HG03196 (cell line): ENCODE measurements at regions not wholly inside any gene's neighbourhood (a gene's known extent, or its start where the extent isn't known, plus 50 kb on each side); places are given as distances from the start of the nearest gene placed in this dataset.
"Not testable (repeated sequence)": the region's sequence is repeated elsewhere in the genome, so short reads cannot be mapped to it uniquely, and the experiment has no call there.

ENCODE experiments used
- ATAC-seq: cut with Tn5 transposase; IDR thresholded peaks from one replicate; pipeline ENCODE4 v1.9.1; 2021; ENCODE audit not compliant: unreplicated experiment

DNA sequence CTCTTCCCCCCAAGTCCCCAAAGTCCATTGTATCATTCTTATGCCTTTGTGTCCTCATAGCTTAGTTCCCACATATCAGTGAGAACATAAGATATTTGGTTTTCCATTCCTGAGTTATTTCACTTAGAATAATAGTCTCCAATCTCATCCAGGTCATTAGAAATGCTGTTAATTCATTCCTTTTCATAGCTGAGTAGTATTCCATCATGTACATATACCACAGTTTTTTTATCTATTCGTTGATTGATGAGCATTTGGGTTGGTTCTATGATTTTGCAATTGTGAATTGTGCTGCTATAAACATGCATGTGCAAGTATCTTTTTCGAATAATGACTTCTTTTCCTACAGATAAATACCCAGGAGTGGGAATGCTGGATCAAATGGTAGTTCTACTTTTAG, 359.6 kb downstream of the ADAMTS20 start:
- ATAC-seq = not testable (repeated sequence)

DNA sequence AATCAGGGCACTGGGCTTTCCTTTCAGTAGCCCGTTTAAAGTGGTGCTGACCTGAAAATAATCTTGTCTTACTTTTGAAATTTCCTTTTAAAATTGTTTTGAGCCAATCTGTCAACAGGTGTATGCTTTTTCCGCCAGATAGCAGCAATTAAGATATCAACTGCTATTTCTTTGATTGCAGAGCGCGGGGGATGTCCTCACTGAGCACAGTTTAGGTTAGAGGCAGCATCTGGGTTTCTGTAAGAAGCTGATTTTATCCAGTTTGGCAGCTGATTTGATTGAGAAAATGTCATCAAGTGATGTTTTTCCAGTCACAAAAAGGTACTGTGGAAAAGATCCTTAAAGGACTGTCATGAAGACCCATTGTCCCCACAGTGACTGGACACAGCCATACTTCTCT, 371.8 kb downstream of the ADAMTS20 start:
- ATAC-seq = no peak

DNA sequence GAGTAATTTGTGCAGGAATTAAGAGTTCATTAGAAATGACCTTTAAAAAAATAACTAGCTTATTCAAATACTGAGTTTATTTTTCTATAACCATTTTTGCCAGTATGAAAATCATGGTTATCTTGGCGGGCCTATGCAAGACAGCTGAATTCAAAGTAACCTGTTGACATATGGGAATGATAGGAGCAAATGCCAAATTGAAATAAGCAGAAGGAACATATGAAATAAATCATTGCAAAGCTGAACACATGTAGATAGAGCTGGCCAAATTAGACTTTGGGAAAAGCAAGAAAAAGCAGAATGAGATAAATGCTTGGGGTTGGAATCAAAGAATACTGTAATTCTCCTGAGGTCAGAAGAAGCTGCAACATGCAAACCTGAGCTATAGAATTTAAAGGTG, 372.5 kb downstream of the ADAMTS20 start:
- ATAC-seq = no peak

DNA sequence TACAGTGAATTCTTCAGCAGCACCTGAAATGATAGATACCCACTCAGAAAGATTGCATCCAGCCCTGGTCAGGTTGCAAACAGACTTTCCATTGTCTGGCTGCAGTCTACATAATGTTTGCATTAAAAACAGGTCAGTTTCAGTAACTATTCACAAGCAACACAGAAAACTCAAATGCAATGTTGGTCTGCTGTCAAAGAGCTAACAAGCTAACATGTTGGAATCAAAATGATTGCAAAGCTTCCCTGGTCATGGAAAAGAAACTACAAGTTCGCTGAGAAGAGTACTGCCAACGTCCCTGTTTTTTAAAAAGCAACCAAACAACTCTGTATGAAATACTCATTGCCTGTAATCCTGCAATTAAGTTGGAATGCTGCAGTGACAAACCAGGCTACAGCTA, 374.7 kb downstream of the ADAMTS20 start:
- ATAC-seq = no peak

DNA sequence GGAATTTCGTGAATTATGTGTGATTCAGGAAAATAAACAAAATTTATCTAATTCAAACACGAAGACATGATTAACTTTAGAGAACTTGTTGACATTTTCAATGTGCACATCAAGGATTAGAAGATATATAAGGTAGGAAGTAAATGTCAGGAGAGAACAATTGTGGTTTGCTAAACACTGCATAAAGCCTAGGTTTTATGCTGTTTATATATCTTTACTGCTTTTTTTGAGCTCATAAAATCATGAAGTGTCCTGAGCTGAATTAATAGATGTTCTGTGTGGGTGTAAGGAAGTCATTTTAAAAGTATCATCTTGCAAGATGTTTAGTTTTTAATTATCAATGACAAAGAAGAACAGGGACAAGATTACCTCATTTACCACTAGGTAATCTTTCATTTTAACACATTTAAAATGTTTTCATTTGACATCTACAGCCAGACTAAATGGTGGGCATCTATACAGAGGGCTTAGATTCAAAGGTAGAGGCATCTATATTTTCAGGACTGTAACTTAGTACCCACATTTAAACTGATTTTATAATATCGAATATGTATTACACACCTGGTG, 382.8 kb downstream of the ADAMTS20 start:
- no peak for ATAC-seq

DNA sequence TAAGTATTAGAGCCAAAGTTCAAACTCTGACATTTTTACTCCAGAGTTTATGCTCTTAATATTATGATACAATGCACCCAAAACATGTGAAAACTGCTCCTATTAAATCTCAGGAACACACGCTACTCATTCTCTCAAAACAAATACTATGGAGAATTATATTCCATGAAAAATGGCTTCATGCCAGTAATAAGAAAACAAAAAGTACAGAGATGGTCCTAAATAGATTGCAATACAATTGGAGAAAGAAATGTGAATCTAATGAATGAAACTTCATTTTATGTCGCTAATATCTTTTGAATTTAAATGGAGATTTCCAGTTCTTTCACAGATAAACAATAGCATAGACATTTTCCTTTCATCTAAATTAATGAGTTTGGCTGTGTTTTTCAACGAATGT, 384.3 kb downstream of the ADAMTS20 start:
- no peak for ATAC-seq

DNA sequence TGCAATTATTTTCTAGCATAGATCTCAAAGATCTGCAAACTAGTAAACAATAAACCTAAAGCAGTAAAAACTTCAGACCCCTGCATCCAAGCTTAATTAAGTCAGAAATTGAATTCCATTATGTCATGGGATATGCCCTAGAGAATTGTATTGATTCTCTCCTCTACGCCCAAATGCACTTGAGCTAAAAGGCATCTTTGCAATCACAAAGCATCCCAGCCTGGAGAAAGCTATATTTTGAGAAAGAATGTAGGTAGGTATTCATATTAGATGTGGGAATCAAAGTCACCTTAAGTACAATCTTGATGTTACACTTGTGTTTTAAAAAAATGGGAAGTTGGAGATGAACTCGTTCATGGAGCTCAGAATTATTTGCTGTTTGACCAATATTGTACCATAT, 386.7 kb downstream of the ADAMTS20 start:
- no peak for ATAC-seq

DNA sequence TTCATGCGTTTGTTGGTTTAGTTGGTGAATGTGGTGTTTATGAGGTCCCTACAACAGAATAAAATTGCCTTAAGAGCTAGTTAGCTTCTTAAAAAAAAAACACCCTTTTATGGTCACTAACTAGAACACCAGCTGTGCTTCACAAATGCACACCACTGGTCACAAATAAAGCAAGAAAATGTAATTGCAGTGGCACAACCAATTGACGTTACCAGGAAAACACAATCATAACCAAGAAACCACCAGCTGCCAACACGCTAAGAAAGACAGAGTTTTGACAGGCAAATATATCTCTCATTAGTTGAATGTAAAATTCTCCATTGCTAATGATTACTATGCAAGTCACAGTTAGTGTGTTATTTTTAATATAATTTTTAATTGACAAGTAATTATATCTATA, 389.9 kb downstream of the ADAMTS20 start:
- no peak for ATAC-seq

DNA sequence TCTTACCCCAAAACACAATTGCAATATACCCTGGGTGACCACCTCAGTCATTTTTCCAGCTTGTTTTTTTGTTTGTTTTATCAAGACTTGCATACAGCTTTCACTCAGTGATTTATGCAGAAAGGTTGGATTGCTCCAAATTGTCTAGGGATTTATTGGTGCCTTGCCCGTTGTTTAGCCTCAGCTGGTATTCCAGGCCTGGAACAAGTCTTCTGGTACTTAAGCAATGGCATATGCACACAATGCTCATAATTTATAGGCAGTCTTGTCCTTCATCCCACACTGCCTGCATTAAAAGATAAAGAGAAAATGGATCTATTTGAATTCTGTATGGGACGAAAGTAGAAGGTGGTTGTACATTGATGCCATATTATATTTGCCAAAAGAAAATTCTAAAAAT, 392.5 kb downstream of the ADAMTS20 start:
- ATAC-seq = no peak

DNA sequence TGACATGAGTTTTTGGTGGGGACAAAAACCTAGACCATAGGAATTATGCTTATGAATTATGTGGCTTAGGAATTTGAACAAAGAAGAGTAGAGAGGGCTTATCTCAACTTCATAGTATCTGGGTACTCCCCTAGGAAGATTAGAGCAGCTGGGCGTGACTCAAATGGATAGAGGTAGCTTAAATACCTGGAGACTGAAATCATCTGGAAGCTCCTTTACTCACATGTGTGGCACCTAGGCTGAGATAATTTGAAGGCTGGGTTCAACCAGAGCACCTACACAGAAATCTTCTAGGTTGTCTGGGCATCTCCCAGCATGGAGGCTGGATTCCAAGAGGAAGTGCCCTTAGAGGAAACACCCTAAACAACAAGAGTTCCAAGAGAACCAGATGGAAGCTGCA, 393.9 kb downstream of the ADAMTS20 start:
- ATAC-seq = no peak

DNA sequence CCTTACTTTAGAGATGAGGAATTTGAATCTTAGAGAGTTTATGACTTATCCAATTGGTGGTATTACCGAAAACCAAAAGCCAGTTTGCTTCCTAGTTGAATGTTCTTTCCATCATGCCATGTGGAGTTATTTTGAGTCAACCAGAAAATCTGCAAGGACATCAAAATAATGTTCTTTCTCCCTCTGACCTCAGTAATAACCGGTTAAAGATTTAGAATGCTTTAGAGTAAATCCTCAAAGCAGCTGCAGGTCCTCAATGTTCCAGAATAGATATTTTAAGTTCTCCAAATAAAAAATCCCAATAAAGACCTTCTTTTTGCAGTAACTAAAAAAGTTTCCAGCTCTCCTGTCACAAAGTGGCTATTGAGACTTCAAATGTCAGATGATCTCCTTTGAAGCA, 396.6 kb downstream of the ADAMTS20 start:
- no peak for ATAC-seq

DNA sequence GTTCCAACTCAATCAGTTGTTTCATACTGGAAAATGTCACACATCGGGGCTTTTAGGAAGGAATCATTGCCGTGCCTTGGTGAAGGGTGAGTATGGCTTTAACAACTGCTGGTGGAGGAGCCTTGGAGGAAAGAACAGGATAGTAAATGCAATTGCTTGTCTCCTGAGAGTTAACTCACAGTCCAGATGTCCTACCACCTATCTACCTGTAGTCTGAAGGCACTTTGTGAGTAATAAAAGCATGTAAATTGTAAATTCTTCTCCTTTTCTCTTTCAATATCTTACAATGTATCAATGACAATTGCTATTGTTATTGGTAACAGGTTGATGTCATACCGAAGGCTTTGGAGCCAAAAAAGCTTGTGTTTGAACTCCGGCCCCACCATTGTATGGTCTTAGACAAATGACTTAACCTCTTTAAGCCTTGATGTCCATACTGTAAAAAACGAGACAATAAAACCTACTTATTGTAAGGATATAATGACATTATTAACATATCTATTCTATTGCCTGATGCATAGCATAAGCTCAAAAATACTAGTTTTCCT, 397.4 kb downstream of the ADAMTS20 start:
- no peak for ATAC-seq

DNA sequence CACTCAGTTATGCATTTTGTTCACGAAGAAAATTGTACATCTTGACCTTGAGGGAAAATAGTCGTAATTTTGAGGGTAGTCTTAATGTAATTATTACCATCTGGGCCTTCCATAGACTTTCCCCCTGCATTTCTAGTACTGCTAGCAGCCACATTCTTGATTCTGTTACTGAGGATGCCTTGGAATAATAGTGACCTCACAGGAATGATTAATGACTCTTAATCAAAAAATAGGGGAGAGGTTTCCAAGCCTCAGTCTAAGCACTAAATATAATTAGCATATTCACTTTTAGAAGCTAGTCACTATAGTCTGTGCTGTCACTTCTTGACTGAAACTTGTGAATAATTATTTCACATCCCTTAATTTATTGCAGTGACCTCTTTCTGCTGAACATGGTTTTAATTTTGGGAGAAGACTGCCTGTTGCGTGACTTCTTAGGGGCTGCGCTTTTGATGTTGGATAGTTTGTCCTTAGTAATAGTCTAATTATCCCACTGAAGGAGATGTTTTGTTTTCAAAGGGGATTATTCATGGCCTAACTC, 400.5 kb downstream of the ADAMTS20 start:
- no peak for ATAC-seq

DNA sequence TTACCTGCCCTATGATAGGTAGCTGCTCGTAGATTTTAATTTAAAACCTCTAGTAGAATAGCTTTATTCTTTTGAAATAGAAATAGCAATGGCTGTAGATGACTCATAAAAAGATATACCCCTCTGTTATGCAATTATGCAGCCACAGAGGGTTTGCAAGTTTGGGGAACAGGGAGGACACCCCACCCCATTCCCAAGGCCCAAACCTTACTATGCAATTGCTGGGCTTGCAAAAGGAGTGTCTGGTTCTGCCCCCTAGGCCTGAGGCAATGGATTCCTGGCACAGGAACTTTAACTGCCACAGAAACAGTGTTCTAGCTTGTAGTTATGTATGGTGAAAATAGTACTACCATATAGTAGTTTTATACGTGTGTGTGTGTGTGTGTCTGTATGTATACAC, 403.3 kb downstream of the ADAMTS20 start:
- no peak for ATAC-seq

DNA sequence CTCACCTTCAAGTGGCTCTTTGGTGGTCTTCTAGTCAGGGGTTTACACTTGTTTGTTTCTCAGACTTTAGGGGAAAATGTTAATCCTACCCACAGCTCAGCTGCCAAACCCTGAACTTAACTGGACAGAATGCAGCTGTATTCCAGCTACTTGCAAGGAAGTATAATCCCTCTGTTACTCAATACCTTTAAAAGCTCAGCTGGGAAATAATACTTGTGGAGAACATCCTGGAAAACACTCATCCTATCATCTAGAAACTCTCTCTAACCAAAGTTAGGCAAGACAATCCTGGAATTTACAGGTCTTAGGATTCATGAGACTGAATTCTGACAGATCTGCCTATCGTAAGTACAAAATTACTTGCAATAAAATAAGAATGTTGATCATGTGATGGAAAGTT, 404.1 kb downstream of the ADAMTS20 start:
- no peak for ATAC-seq

DNA sequence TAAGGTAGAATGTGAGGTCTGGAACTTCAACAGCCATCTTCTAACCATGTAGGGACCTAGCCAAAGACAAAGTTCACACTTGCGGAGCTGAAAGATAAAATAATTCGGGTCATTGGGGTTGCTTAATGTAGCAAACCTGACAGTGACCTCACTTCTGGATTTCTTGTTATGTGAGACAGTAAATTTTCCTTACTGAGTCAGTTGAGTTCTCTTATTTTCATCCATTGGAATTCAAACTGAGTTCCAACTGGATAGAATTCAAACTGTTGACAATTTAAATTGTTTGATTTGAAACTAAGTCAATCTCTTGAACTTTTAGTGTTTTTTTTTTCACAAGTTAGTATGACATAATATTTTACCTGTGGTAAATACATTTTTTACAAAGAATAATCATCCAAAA, 406.5 kb downstream of the ADAMTS20 start:
- ATAC-seq = no peak

DNA sequence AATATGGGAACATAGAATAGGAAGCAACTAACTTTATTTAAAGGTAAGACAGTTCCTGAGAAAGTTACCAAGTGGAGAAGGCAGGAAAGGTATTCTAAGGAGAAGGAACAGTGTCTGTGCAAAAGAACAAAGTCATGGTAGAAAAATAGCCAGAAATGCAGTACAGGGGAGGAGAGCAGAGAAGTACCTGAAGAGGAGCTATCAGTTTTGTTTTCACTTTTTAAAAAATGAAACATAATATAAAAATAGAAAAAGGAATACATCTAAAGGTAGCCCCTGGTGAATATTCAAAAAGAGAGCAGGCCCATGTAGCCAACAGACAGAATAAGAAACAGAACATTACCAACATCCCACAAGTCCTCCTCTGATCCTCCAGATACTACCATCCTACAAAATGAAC, 408.7 kb downstream of the ADAMTS20 start:
- ATAC-seq = no peak

DNA sequence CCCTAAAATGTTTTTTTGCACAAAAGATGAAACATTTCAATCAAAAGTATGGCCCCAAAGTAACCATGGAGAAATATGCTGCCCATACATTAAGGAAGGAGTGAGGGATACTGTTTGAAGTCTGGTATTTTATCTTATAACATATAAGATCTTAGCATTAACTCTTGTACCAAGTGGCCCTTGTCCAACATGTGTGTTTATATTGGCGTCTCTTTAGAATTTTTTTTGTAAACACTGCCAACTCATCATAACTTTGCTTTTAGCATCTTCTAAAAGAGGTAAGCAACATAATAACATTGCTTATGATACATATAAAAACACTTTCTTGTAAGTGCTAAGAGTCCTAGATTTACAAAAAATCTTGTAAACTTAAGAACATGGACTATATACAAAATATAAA, 419.7 kb downstream of the ADAMTS20 start:
- no peak for ATAC-seq

DNA sequence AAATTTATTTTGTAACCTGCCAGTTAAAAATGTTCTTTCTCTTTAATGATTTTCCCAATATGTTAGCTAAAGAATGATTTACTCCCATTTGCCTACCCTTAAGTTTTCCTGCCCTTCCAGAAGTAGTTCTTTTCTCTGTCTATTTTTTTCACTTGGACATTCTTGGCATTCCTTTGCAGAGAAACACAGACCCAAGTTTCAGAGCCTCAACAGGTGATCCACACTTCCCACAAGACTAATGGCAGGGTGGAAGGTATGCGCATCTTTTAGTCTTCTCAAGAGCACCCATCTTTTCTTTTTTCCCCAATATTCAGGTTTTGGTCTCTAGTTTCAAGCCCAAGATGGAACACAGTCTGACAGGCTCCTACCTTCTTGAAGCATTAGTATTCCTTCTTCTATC, 420.7 kb downstream of the ADAMTS20 start:
- ATAC-seq = no peak

DNA sequence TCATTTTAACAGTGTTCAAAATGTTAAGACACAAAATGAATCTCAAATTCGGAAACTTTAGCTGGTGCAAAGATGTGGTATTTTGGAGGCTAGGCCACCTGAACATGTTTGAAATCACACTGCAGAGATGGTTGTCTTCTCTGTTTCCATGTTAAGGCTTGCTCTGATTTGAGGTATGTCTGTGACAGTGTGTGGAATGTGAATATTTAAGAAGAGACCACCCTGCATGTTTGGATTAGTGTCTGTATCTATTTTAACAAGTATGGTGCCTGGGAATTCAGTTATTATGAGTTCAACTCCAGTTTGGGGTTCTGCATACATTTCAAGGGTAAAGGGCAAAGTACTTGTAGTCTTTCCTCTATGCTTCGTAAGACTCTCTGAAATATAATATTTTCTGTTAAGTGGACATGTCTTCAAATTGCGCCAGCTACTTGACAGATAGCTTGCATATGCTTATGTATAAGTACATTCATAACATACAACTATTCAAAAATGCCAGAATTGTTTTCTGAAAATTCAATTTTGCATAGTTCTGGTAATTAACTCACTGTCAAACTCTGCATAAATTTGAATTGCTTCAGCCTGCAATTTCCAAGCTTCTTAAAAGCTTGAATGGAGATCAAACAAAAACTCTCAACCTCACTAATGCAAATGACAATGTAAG, 424.0 kb downstream of the ADAMTS20 start:
- ATAC-seq = no peak

DNA sequence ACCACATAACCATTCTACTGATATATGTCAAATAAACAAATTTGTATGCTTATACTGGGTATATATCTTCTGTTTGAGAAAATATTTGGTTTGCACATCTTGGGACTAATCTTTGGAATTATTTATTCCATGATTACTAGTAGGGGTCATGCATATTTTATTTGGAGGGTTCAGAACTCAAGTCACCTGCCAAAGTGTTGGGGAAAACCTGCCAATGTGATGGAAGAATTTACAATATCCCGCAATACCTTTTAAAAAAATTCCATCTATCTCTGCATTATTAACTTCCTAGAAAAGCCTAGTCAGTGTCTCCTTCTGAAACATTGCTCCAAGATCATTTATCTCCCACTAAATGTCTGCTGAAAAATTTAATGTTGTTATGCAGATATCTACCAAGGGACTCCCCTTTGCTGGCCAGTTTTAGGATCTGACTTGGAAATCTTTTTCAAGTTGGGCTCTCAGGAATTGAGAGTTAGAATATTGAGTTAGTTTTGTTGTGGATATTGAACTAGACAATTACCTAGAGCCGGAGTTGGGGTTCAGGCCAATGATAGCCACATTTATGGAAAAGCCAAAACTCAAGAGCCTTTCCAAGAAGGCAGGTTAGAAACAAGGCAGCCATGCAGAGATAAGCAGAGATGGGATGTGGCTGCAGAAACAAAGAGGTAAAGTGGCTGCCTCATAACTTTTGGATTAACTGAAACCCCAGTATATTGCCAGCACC, 425.2 kb downstream of the ADAMTS20 start:
- ATAC-seq = no peak

DNA sequence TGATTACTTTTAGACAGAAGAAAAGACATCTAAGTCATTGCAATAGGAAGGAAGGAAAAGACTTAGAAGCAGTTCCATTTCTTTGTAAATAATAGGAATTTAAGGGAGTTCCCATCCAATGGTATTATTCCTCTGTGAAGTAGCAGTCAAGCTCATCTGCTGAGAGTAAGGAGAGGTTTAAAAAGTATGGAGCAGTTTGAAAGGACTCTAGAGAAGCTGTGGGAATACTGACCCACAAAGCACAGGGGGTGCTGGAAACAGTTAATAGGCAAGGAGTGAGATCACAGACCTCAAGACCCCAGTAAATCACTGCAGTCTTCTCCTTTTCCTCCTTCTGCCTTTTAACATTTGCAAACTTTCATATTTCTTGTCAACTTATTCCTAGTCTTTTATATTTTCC, 428.5 kb downstream of the ADAMTS20 start:
- no peak for ATAC-seq
